ENCODE measurements at regions not wholly inside any gene's neighbourhood (a gene's known extent, or its start where the extent isn't known, plus 50 kb on each side); places are given as distances from the start of the nearest gene placed in this dataset.
"Not testable (repeated sequence)": the region's sequence is repeated elsewhere in the genome, so short reads cannot be mapped to it uniquely, and the experiment has no call there.

DNA sequence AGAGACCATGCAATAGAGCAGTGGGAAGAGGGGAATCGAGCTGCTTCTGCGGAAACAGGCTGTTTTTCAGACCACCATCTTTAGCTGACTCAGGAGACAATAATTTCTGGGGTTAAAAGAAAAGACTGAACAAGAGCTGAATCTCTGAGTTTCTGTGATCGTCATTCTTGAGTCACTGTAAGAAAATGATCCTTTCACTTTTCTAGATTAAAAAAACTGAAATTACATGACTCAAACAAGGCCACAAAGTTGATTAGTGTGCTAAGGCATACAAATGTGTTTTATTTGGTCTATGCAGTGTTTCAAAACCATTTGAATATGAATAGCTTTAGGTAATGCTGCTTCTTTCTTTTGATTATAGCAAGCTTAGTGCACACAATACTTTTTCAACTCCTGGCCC, 194.4 kb upstream of the RPL34 start:
- TF ChIP-seq CTCF (IDR thresholded peaks at IDR 0.05; ENCODE audit: control insufficient read depth, extremely low read depth, insufficient read depth), result no peak
- H3K4me3 ChIP-seq (ENCODE audit: low read depth, low read length), result no peak overlapping the region
- DNase-seq (ENCODE audit: low read depth), result no peak

- H3K4me3 ChIP-seq (ENCODE audit: low read depth, low read length), result no peak overlapping the region
- no peak for TF ChIP-seq CTCF (IDR thresholded peaks at IDR 0.05; ENCODE audit: control insufficient read depth, extremely low read depth, insufficient read depth)
- no peak for DNase-seq (ENCODE audit: low read depth)
Observed at GRCh38 chr4:108417923-108418322, 202.5 kb upstream of the RPL34 start.

GRCh38 chr4:108416831-108417230, 203.5 kb upstream of the RPL34 start:
- H3K4me3 ChIP-seq (ENCODE audit: low read depth, low read length), result no peak overlapping the region
- TF ChIP-seq CTCF (IDR thresholded peaks at IDR 0.05; ENCODE audit: control insufficient read depth, extremely low read depth, insufficient read depth), result no peak
- DNase-seq (ENCODE audit: low read depth), result no peak

DNA sequence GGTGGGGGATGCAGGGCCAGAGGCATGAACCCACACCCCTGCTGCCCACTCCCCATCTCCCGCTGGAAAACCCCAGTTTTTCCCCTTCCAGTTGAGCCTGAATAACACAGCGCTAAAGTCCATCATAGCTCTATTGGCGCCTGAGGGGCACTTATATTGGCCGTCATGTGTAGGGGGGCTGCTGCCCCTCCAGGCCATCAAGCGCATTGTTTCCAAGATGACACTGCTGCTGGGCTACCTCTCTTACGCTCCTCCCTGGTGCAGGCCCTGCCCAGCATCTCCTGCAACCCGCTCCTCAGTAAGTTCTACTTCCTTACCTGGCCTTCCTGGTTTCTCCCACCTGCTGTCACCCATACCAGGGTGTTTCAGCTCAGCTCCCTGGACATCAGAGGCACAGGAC, 205.0 kb upstream of the RPL34 start:
- no peak overlapping the region for H3K4me3 ChIP-seq (ENCODE audit: low read depth, low read length)
- no peak for TF ChIP-seq CTCF (IDR thresholded peaks at IDR 0.05; ENCODE audit: control insufficient read depth, extremely low read depth, insufficient read depth)
- DNase-seq (ENCODE audit: low read depth), result no peak

DNA sequence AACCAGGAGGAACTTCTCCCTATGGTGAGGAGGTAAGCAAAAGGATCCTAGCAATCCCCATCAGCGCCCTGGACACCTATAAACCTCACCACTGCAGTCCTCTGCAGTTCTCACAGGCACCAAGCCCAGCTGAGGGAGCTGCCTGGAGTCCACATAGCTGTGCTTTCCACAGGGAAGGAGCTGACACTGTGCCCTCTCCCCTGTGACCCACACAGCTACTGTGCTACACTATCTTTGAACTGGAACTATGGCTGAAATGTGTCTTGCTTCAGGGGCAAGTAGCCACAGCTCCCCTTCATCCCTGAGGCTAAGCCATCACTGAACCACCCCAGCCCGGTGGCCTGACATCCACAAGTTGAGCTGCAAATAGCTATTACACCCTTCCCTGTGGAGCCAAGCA, 208.5 kb upstream of the RPL34 start:
- H3K4me3 ChIP-seq (ENCODE audit: low read depth, low read length), result no peak overlapping the region
- DNase-seq (ENCODE audit: low read depth), result no peak
- no peak for TF ChIP-seq CTCF (IDR thresholded peaks at IDR 0.05; ENCODE audit: control insufficient read depth, extremely low read depth, insufficient read depth)

GRCh38 chr4:108409691-108410090, 210.7 kb upstream of the RPL34 start:
- not testable (repeated sequence) for H3K4me3 ChIP-seq (ENCODE audit: low read depth, low read length); DNase-seq (ENCODE audit: low read depth)

DNA sequence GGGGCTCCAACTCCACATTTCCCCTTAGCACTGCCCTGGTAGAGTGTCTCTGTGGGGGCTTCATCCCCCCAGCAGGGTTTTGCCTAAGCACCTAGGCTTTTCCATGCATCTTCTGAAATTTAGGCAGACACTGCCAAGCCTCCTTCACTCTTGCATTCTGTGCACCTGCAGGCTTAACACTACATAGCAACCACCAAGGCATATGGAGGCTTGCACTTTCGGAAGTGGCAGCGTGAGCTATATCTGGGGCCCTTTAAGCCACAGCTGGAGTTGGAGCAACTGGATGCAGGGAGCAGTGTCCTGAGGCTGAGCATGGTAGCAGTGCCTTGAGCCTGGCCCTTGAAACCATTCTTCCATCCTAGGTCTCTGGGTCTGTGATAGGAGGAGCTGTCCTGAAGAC, 214.8 kb upstream of the RPL34 start:
- no peak for TF ChIP-seq CTCF (IDR thresholded peaks at IDR 0.05; ENCODE audit: control insufficient read depth, extremely low read depth, insufficient read depth)
- no peak for DNase-seq (ENCODE audit: low read depth)

DNA sequence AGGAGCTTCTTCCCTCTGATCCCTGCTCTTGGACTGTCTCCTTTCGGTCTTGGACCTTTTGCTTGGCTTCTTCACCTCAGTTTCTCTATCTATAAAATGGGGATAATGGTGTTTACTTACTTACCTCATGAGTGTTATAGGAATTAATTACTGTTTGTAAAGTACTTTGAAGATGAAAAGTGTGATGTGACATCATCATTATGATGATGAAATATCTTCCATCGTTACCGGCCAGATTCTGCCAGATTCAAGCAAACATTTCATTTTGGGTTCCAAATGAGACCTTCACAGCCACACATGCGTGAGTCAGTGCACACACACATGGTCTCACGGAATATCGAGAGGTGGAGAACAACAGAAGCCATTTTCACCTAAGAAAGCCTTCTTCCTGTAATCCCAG, 220.1 kb upstream of the RPL34 start:
- no peak for TF ChIP-seq CTCF (IDR thresholded peaks at IDR 0.05; ENCODE audit: control insufficient read depth, extremely low read depth, insufficient read depth)
- no peak for DNase-seq (ENCODE audit: low read depth)
- no peak overlapping the region for H3K4me3 ChIP-seq (ENCODE audit: low read depth, low read length)

More for the DNA sequence above, 214.8 kb upstream of the RPL34 start:
- no peak overlapping the region for H3K4me3 ChIP-seq (ENCODE audit: low read depth, low read length)

Data from LNCaP clone FGC (cell line).